ENCODE measurements at regions not wholly inside any gene's neighbourhood (a gene's known extent, or its start where the extent isn't known, plus 50 kb on each side); places are given as distances from the start of the nearest gene placed in this dataset.
A peak's percentile ranks its signal among the peaks of the same experiment; 100 is the strongest.

- Histone ChIP-seq H3K9ac (ENCODE audit: low read length) (no peak overlapping the region), H3K9me3 (ENCODE audit: control insufficient read depth, insufficient read depth, low read depth, low read length) (no peaks in the 10 kb centered on the region), H3K27me3 (ENCODE audit: control insufficient read depth, insufficient read depth, low read length) (no peaks in the 10 kb centered on the region), H3K27ac (ENCODE audit: low read depth, low read length) (no peak overlapping the region), H3K36me3 (ENCODE audit: control insufficient read depth, insufficient read depth, low read length) (no peaks in the 10 kb centered on the region), H3K4me3 (ENCODE audit: low read depth, low read length) (no peak overlapping the region), H3K4me1 (ENCODE audit: control insufficient read depth, insufficient read depth, low read length) (peaks cover 30% of the 10 kb centered on the region)
Observed at GRCh38 chr6:56804996-56805395, 149.9 kb upstream of the BEND6 start.

- Histone ChIP-seq H3K9ac (ENCODE audit: low read length) (no peak overlapping the region), H3K36me3 (ENCODE audit: control insufficient read depth, insufficient read depth, low read length) (no peaks in the 10 kb centered on the region), H3K4me3 (ENCODE audit: low read depth, low read length) (no peak overlapping the region), H3K4me1 (ENCODE audit: control insufficient read depth, insufficient read depth, low read length) (peaks cover 23% of the 10 kb centered on the region), H3K9me3 (ENCODE audit: control insufficient read depth, insufficient read depth, low read depth, low read length) (no peaks in the 10 kb centered on the region), H3K27me3 (ENCODE audit: control insufficient read depth, insufficient read depth, low read length) (no peaks in the 10 kb centered on the region), H3K27ac (ENCODE audit: low read depth, low read length) (no peak overlapping the region; the same call in 1 of the 2 replicates)
Observed at GRCh38 chr6:56803594-56803993, 151.3 kb upstream of the BEND6 start.

GRCh38 chr6:56802584-56802983 is 152.3 kb upstream of the BEND6 start:
- no peaks in the 10 kb centered on the region for H3K27me3 ChIP-seq (ENCODE audit: control insufficient read depth, insufficient read depth, low read length)
- no peak overlapping the region for H3K4me3 ChIP-seq (ENCODE audit: low read depth, low read length)
- no peaks in the 10 kb centered on the region for H3K36me3 ChIP-seq (ENCODE audit: control insufficient read depth, insufficient read depth, low read length)
- no peak overlapping the region for H3K9ac ChIP-seq (ENCODE audit: low read length)
- peaks cover 22% of the 10 kb centered on the region for H3K4me1 ChIP-seq (ENCODE audit: control insufficient read depth, insufficient read depth, low read length)
- no peak overlapping the region for H3K27ac ChIP-seq (ENCODE audit: low read depth, low read length)
- H3K9me3 ChIP-seq (ENCODE audit: control insufficient read depth, insufficient read depth, low read depth, low read length), result no peaks in the 10 kb centered on the region

- Histone ChIP-seq H3K36me3 (ENCODE audit: control insufficient read depth, insufficient read depth, low read length) (no peaks in the 10 kb centered on the region), H3K27ac (ENCODE audit: low read depth, low read length) (no peak overlapping the region), H3K27me3 (ENCODE audit: control insufficient read depth, insufficient read depth, low read length) (no peaks in the 10 kb centered on the region), H3K4me3 (ENCODE audit: low read depth, low read length) (no peak overlapping the region), H3K9me3 (ENCODE audit: control insufficient read depth, insufficient read depth, low read depth, low read length) (no peaks in the 10 kb centered on the region), H3K9ac (ENCODE audit: low read length) (no peak overlapping the region), H3K4me1 (ENCODE audit: control insufficient read depth, insufficient read depth, low read length) (peaks cover 39% of the 10 kb centered on the region)
Observed at GRCh38 chr6:56799989-56800388, 154.9 kb upstream of the BEND6 start.

GRCh38 chr6:56798163-56798562 is 155.5 kb upstream of the DST start:
- no peaks in the 10 kb centered on the region for H3K9me3 ChIP-seq (ENCODE audit: control insufficient read depth, insufficient read depth, low read depth, low read length)
- no peaks in the 10 kb centered on the region for H3K36me3 ChIP-seq (ENCODE audit: control insufficient read depth, insufficient read depth, low read length)
- H3K27ac ChIP-seq (ENCODE audit: low read depth, low read length), result no peak overlapping the region
- H3K27me3 ChIP-seq (ENCODE audit: control insufficient read depth, insufficient read depth, low read length), result no peaks in the 10 kb centered on the region
- H3K9ac ChIP-seq (ENCODE audit: low read length), result no peak overlapping the region
- H3K4me1 ChIP-seq (ENCODE audit: control insufficient read depth, insufficient read depth, low read length), result peaks cover 43% of the 10 kb centered on the region
- no peak overlapping the region for H3K4me3 ChIP-seq (ENCODE audit: low read depth, low read length)

- no peak overlapping the region for H3K9ac ChIP-seq (ENCODE audit: low read length)
- H3K4me1 ChIP-seq (ENCODE audit: control insufficient read depth, insufficient read depth, low read length), result peaks cover 47% of the 10 kb centered on the region
- H3K27ac ChIP-seq (ENCODE audit: low read depth, low read length), result peak overlapping the region; percentile 42; the same call in 1 of the 2 replicates
Observed at GRCh38 chr6:56796196-56796532, 153.5 kb upstream of the DST start.

GRCh38 chr6:56795466-56796195 is 152.9 kb upstream of the DST start:
- H3K9ac ChIP-seq (ENCODE audit: low read length), result no peak overlapping the region
- no peaks in the 10 kb centered on the region for H3K36me3 ChIP-seq (ENCODE audit: control insufficient read depth, insufficient read depth, low read length)
- no peaks in the 10 kb centered on the region for H3K9me3 ChIP-seq (ENCODE audit: control insufficient read depth, insufficient read depth, low read depth, low read length)
- H3K4me1 ChIP-seq (ENCODE audit: control insufficient read depth, insufficient read depth, low read length), result peaks cover 50% of the 10 kb centered on the region
- H3K4me3 ChIP-seq (ENCODE audit: low read depth, low read length), result no peak overlapping the region
- H3K27ac ChIP-seq (ENCODE audit: low read depth, low read length), result peak overlapping the region; percentile 42
- H3K27me3 ChIP-seq (ENCODE audit: control insufficient read depth, insufficient read depth, low read length), result no peaks in the 10 kb centered on the region

More at GRCh38 chr6:56796196-56796532, 153.5 kb upstream of the DST start:
- Histone ChIP-seq H3K27me3 (ENCODE audit: control insufficient read depth, insufficient read depth, low read length) (no peaks in the 10 kb centered on the region), H3K36me3 (ENCODE audit: control insufficient read depth, insufficient read depth, low read length) (no peaks in the 10 kb centered on the region), H3K4me3 (ENCODE audit: low read depth, low read length) (no peak overlapping the region), H3K9me3 (ENCODE audit: control insufficient read depth, insufficient read depth, low read depth, low read length) (no peaks in the 10 kb centered on the region)

GRCh38 chr6:56794421-56794820 is 151.7 kb upstream of the DST start:
- Histone ChIP-seq H3K4me1 (ENCODE audit: control insufficient read depth, insufficient read depth, low read length) (peaks cover 51% of the 10 kb centered on the region), H3K27ac (ENCODE audit: low read depth, low read length) (peak overlapping the region; percentile 48)

GRCh38 chr6:56793938-56794337 is 151.2 kb upstream of the DST start:
- H3K4me3 ChIP-seq (ENCODE audit: low read depth, low read length), result peak overlapping the region; percentile 19
- H3K27ac ChIP-seq (ENCODE audit: low read depth, low read length), result peak overlapping the region; percentile 48
- H3K4me1 ChIP-seq (ENCODE audit: control insufficient read depth, insufficient read depth, low read length), result peaks cover 51% of the 10 kb centered on the region

More at GRCh38 chr6:56794421-56794820, 151.7 kb upstream of the DST start:
- Histone ChIP-seq H3K4me3 (ENCODE audit: low read depth, low read length) (peak overlapping the region; percentile 25), H3K27me3 (ENCODE audit: control insufficient read depth, insufficient read depth, low read length) (no peaks in the 10 kb centered on the region), H3K9me3 (ENCODE audit: control insufficient read depth, insufficient read depth, low read depth, low read length) (no peaks in the 10 kb centered on the region), H3K9ac (ENCODE audit: low read length) (peak overlapping the region; percentile 12), H3K36me3 (ENCODE audit: control insufficient read depth, insufficient read depth, low read length) (no peaks in the 10 kb centered on the region)

GRCh38 chr6:56790414-56790813 is 147.7 kb upstream of the DST start:
- no peaks in the 10 kb centered on the region for H3K9me3 ChIP-seq (ENCODE audit: control insufficient read depth, insufficient read depth, low read depth, low read length)
- H3K9ac ChIP-seq (ENCODE audit: low read length), result no peak overlapping the region
- H3K36me3 ChIP-seq (ENCODE audit: control insufficient read depth, insufficient read depth, low read length), result no peaks in the 10 kb centered on the region
- H3K4me3 ChIP-seq (ENCODE audit: low read depth, low read length), result no peak overlapping the region
- no peaks in the 10 kb centered on the region for H3K27me3 ChIP-seq (ENCODE audit: control insufficient read depth, insufficient read depth, low read length)
- no peak overlapping the region for H3K27ac ChIP-seq (ENCODE audit: low read depth, low read length)
- peaks cover 34% of the 10 kb centered on the region for H3K4me1 ChIP-seq (ENCODE audit: control insufficient read depth, insufficient read depth, low read length)

More at GRCh38 chr6:56793938-56794337, 151.2 kb upstream of the DST start:
- H3K9ac ChIP-seq (ENCODE audit: low read length), result peak overlapping the region; percentile 12
- H3K36me3 ChIP-seq (ENCODE audit: control insufficient read depth, insufficient read depth, low read length), result no peaks in the 10 kb centered on the region
- H3K27me3 ChIP-seq (ENCODE audit: control insufficient read depth, insufficient read depth, low read length), result no peaks in the 10 kb centered on the region
- H3K9me3 ChIP-seq (ENCODE audit: control insufficient read depth, insufficient read depth, low read depth, low read length), result no peaks in the 10 kb centered on the region

- H3K9me3 ChIP-seq (ENCODE audit: control insufficient read depth, insufficient read depth, low read depth, low read length), result no peaks in the 10 kb centered on the region
- H3K27me3 ChIP-seq (ENCODE audit: control insufficient read depth, insufficient read depth, low read length), result no peaks in the 10 kb centered on the region
- H3K9ac ChIP-seq (ENCODE audit: low read length), result no peak overlapping the region
- no peak overlapping the region for H3K4me3 ChIP-seq (ENCODE audit: low read depth, low read length)
- no peaks in the 10 kb centered on the region for H3K36me3 ChIP-seq (ENCODE audit: control insufficient read depth, insufficient read depth, low read length)
- no peak overlapping the region for H3K27ac ChIP-seq (ENCODE audit: low read depth, low read length)
- H3K4me1 ChIP-seq (ENCODE audit: control insufficient read depth, insufficient read depth, low read length), result peaks cover 28% of the 10 kb centered on the region
Observed at GRCh38 chr6:56789879-56790278, 147.2 kb upstream of the DST start.
